SJSA1 (cell line): ENCODE measurements at regions not wholly inside any gene's neighbourhood (a gene's known extent, or its start where the extent isn't known, plus 50 kb on each side); places are given as distances from the start of the nearest gene placed in this dataset.

ENCODE experiments used
- DNase-seq, 2 experiments: peaks; one replicate each; pipeline ENCODE4 v3.0.0-alpha.2; 2015 to 2020; ENCODE audit warnings: low spot score in 2 of 2, low read depth in 1 of 2
- H3K27ac ChIP-seq: fragments of 250-450 bp; sonication (Bioruptor Pico); 2 replicates; pipeline ENCODE4 v1.5.1; 2020; ENCODE audit warnings: mild to moderate bottlenecking, moderate library complexity
- H3K27me3 ChIP-seq: fragments of 250-450 bp; sonication (Bioruptor Pico); replicated peaks from 2 replicates; pipeline ENCODE4 v1.5.1; 2020; ENCODE audit warnings: mild to moderate bottlenecking, moderate library complexity
- H3K36me3 ChIP-seq: fragments of 250-450 bp; sonication (Bioruptor Pico); 2 replicates; pipeline ENCODE4 v1.5.1; 2020; ENCODE audit warnings: mild to moderate bottlenecking
- H3K4me1 ChIP-seq: fragments of 250-450 bp; sonication (Bioruptor Pico); replicated peaks from 2 replicates; pipeline ENCODE4 v1.6.1; 2021; ENCODE audit warnings: mild to moderate bottlenecking
- H3K4me3 ChIP-seq: fragments of 250-450 bp; sonication (Bioruptor Pico); 2 replicates; pipeline ENCODE4 v1.5.1; 2020; ENCODE audit warnings: mild to moderate bottlenecking
- H3K9me3 ChIP-seq: fragments of 250-450 bp; sonication (Bioruptor Pico); replicated peaks from 2 replicates; pipeline ENCODE4 v1.5.1; 2020; ENCODE audit warnings: mild to moderate bottlenecking

- no peak overlapping the region for H3K27ac ChIP-seq
- H3K9me3 ChIP-seq: no peaks in the 10 kb centered on the region
- no peaks in the 10 kb centered on the region for H3K36me3 ChIP-seq
- no peak overlapping the region for H3K4me3 ChIP-seq
- H3K4me1 ChIP-seq: no peaks in the 10 kb centered on the region
- H3K27me3 ChIP-seq: no peaks in the 10 kb centered on the region
- DNase-seq: no peak
These were observed 249.2 kb downstream of the MATN1 start for GRCh38 chr1:30473922-30474817.

GRCh38 chr1:30472526-30472925 lies 250.9 kb downstream of the MATN1 start:
- DNase-seq: no peak
- Histone ChIP-seq H3K27me3 (no peaks in the 10 kb centered on the region), H3K9me3 (no peaks in the 10 kb centered on the region), H3K36me3 (no peaks in the 10 kb centered on the region), H3K4me3 (no peak overlapping the region), H3K27ac (no peak overlapping the region), H3K4me1 (no peaks in the 10 kb centered on the region)

GRCh38 chr1:30472009-30472408 lies 251.4 kb downstream of the MATN1 start:
- Histone ChIP-seq H3K27ac (no peak overlapping the region), H3K4me3 (no peak overlapping the region), H3K27me3 (no peaks in the 10 kb centered on the region), H3K4me1 (no peaks in the 10 kb centered on the region), H3K36me3 (no peaks in the 10 kb centered on the region), H3K9me3 (no peaks in the 10 kb centered on the region)
- no peak for DNase-seq

GRCh38 chr1:30471307-30471706 lies 252.1 kb downstream of the MATN1 start:
- Histone ChIP-seq H3K9me3 (no peaks in the 10 kb centered on the region), H3K4me1 (no peaks in the 10 kb centered on the region), H3K36me3 (no peaks in the 10 kb centered on the region), H3K27me3 (no peaks in the 10 kb centered on the region), H3K27ac (no peak overlapping the region), H3K4me3 (no peak overlapping the region)
- DNase-seq: no peak

- Histone ChIP-seq H3K9me3 (no peaks in the 10 kb centered on the region), H3K4me3 (no peak overlapping the region), H3K27me3 (no peaks in the 10 kb centered on the region), H3K27ac (no peak overlapping the region), H3K4me1 (no peaks in the 10 kb centered on the region), H3K36me3 (no peaks in the 10 kb centered on the region)
- no peak for DNase-seq
These were observed 254.0 kb downstream of the MATN1 start for GRCh38 chr1:30469426-30469825.

GRCh38 chr1:30467101-30467500 lies 256.3 kb downstream of the MATN1 start:
- H3K9me3 ChIP-seq: 0 out of 2 replicates have a peak, but pooled peaks cover 4% of the 10 kb centered on the region
- no peak overlapping the region for H3K27ac ChIP-seq
- H3K4me1 ChIP-seq: no peaks in the 10 kb centered on the region
- no peaks in the 10 kb centered on the region for H3K27me3 ChIP-seq
- H3K36me3 ChIP-seq: no peaks in the 10 kb centered on the region
- no peak overlapping the region for H3K4me3 ChIP-seq
- no peak for DNase-seq

- H3K36me3 ChIP-seq: no peaks in the 10 kb centered on the region
- no peaks in the 10 kb centered on the region for H3K4me1 ChIP-seq
- no peak for DNase-seq
- no peak overlapping the region for H3K27ac ChIP-seq
- H3K9me3 ChIP-seq: 0 out of 2 replicates have a peak, but pooled peaks cover 4% of the 10 kb centered on the region
- no peak overlapping the region for H3K4me3 ChIP-seq
- no peaks in the 10 kb centered on the region for H3K27me3 ChIP-seq
These were observed 256.8 kb downstream of the MATN1 start for GRCh38 chr1:30466610-30467009.

GRCh38 chr1:30466026-30466425 lies 257.4 kb downstream of the MATN1 start:
- H3K27me3 ChIP-seq: no peaks in the 10 kb centered on the region
- DNase-seq: no peak
- H3K4me1 ChIP-seq: no peaks in the 10 kb centered on the region
- H3K4me3 ChIP-seq: no peak overlapping the region
- H3K27ac ChIP-seq: no peak overlapping the region
- H3K9me3 ChIP-seq: 0 out of 2 replicates have a peak, but pooled peaks cover 4% of the 10 kb centered on the region
- H3K36me3 ChIP-seq: no peaks in the 10 kb centered on the region

- Histone ChIP-seq H3K4me3 (no peak overlapping the region), H3K27me3 (no peaks in the 10 kb centered on the region), H3K36me3 (no peaks in the 10 kb centered on the region), H3K9me3 (0 out of 2 replicates have a peak, but pooled peaks cover 4% of the 10 kb centered on the region), H3K27ac (no peak overlapping the region), H3K4me1 (no peaks in the 10 kb centered on the region)
- no peak for DNase-seq
These were observed 258.3 kb downstream of the MATN1 start for GRCh38 chr1:30465096-30465495.

- no peak overlapping the region for H3K27ac ChIP-seq
- 0 out of 2 replicates have a peak, but pooled peaks cover 4% of the 10 kb centered on the region for H3K9me3 ChIP-seq
- H3K27me3 ChIP-seq: no peaks in the 10 kb centered on the region
- no peaks in the 10 kb centered on the region for H3K36me3 ChIP-seq
- no peaks in the 10 kb centered on the region for H3K4me1 ChIP-seq
- no peak overlapping the region for H3K4me3 ChIP-seq
- DNase-seq: no peak
These were observed 259.2 kb downstream of the MATN1 start for GRCh38 chr1:30464187-30464617.

- Histone ChIP-seq H3K36me3 (no peaks in the 10 kb centered on the region), H3K27me3 (no peaks in the 10 kb centered on the region), H3K27ac (no peak overlapping the region), H3K9me3 (0 out of 2 replicates have a peak, but pooled peaks cover 4% of the 10 kb centered on the region), H3K4me1 (no peaks in the 10 kb centered on the region), H3K4me3 (no peak overlapping the region)
- no peak for DNase-seq
These were observed 260.5 kb downstream of the MATN1 start for GRCh38 chr1:30462826-30463425.

- Histone ChIP-seq H3K9me3 (0 out of 2 replicates have a peak, but pooled peaks cover 4% of the 10 kb centered on the region), H3K4me1 (no peaks in the 10 kb centered on the region), H3K27me3 (no peaks in the 10 kb centered on the region), H3K27ac (no peak overlapping the region), H3K36me3 (no peaks in the 10 kb centered on the region), H3K4me3 (no peak overlapping the region)
- no peak for DNase-seq
These were observed 261.2 kb downstream of the MATN1 start for GRCh38 chr1:30462166-30462565.

- Histone ChIP-seq H3K27me3 (no peaks in the 10 kb centered on the region), H3K27ac (no peak overlapping the region), H3K9me3 (0 out of 2 replicates have a peak, but pooled peaks cover 4% of the 10 kb centered on the region), H3K4me3 (no peak overlapping the region), H3K4me1 (no peaks in the 10 kb centered on the region), H3K36me3 (no peaks in the 10 kb centered on the region)
- DNase-seq: no peak
These were observed 261.7 kb downstream of the MATN1 start for GRCh38 chr1:30461640-30462039.

GRCh38 chr1:30460661-30461060 lies 262.7 kb downstream of the MATN1 start:
- Histone ChIP-seq H3K9me3 (0 out of 2 replicates have a peak, but pooled peaks cover 4% of the 10 kb centered on the region), H3K4me1 (no peaks in the 10 kb centered on the region), H3K4me3 (no peak overlapping the region), H3K36me3 (no peaks in the 10 kb centered on the region), H3K27me3 (no peaks in the 10 kb centered on the region), H3K27ac (no peak overlapping the region)
- no peak for DNase-seq
